HG03432 (cell line): ENCODE measurements at regions not wholly inside any gene's neighbourhood (a gene's known extent, or its start where the extent isn't known, plus 50 kb on each side); places are given as distances from the start of the nearest gene placed in this dataset.

ENCODE experiments used
- ATAC-seq: cut with Tn5 transposase; IDR thresholded peaks from one replicate; pipeline ENCODE4 v1.9.1; 2021; ENCODE audit warnings: mild to moderate bottlenecking, moderate library complexity; ENCODE audit not compliant: unreplicated experiment

DNA sequence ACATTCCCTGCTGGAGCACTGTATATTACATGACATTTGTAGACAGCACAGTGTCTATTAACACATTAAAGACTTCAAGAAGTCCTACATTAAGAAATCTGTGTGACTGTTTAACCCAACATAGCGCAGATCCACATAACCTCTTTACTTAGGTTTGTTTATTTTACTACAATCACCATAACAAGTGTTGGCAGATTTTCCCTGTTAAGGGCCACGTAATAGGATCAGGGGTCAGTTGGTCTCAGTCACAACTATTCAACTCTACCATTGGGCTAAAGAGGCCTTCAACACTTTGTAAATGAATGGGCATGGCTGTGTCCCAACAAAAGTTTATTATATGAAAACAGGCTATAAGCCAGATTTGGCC is 51.3 kb upstream of the ADORA2B start:
- ATAC-seq = no peak

DNA sequence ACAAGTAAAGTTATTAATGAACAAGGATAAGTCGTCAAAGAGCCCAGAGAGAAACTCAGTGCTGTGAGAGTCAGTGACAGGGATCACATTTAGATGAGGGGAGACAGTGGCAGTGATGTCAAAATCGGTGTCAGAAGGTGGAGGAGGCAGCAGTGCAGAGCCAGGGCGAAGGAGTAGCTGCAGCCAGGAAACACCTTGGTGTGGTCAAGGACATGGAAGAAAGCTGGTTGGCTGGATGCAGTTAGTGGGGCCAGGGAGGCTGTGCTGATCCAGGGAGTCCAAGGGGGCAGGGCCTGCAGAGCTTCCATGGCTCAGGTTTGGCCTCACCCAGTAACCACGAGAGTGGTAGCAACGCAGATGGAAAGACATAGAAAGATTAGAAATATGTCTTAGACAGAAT is 50.7 kb upstream of the ADORA2B start:
- no peak for ATAC-seq

GRCh38 chr17:15894913-15895658 is 49.8 kb upstream of the ADORA2B start:
- ATAC-seq = no peak
